ENCODE measurements at regions not wholly inside any gene's neighbourhood (a gene's known extent, or its start where the extent isn't known, plus 50 kb on each side); places are given as distances from the start of the nearest gene placed in this dataset.
A peak's percentile ranks its signal among the peaks of the same experiment; 100 is the strongest.

DNA sequence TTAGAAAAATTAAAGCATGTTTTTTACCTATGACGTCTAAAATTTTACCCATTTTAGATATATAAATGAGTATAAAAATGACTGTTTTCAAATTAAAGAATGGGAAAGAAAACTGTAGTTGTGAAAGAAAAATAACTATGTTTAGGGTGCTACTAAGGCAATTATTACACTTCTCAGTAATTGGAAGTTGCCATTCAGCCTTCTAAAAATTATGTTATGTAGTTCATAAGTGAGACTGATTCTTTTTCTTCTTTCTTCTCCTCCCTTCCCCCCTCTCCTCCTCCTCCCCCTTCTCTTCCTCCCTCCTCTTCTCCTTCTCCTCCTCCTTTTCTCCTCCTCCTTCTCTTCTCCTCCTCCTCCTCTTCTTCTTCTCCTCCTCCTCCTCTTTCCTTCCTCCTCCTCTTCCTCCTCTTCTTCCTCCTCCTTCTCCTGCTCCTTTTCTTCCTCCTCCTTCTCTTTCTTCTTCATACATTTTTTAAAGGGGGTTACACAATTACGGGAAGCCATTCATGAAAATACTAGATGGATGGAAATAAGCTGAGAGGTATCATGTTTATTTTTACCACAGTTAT is 223.6 kb downstream of the CETN3 start:
- DNase-seq = no peak

DNA sequence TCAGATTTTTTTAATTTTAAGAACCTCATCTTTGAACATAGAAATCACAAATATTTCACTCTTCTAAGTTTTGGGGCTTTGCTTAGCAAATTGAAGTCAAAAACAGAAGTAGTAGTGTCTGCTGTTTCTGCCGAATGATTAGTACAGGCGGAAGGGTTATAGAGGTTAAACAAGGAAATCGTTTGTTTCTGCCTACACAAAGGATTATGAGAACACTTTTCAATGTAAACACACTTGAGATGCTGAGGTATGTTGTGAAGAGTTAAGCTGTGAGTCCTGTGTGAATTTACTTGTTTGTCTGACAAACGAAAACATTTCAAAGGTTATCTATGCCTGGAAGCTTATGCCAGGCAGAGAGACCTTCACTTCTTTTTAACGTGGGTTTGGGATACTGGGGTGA is 224.8 kb downstream of the CETN3 start:
- no peak for DNase-seq

DNA sequence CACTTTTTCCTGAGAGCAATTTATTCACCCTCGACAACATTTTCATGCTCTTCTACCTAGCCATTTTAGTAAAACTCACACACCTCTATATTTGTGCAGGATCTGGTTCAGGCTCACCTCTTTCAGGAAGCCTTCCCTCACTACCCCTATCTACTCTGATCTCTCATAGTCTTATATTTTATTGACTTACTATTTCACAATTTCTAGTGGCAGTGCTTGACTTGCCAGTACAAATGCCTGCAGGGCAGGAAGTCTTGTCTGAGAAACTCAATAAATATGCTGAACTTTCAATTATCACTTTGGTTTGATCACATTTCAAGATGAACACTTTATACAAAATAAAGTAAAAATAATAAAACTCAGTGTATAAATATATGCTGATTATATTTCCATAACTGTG is 226.8 kb downstream of the CETN3 start:
- no peak for DNase-seq

DNA sequence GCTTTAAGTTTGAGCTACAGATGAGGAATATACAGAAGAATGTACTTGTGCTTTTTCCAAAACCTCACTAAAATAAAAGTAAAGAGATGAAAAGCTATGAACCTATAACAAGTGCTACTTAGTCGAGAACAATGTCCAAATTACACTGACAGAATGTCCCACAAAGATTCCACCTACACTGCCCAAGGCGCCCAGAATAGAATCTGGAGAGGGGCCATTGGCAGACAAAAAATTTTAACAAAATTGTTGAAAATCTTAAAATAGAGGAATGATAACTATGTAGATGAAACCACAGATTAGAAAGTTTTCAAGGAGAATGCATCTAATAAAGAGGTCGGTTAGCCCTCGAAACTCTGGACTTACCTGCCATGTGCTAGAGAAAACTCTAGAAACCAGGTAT is 235.3 kb downstream of the CETN3 start:
- DNase-seq = no peak

DNA sequence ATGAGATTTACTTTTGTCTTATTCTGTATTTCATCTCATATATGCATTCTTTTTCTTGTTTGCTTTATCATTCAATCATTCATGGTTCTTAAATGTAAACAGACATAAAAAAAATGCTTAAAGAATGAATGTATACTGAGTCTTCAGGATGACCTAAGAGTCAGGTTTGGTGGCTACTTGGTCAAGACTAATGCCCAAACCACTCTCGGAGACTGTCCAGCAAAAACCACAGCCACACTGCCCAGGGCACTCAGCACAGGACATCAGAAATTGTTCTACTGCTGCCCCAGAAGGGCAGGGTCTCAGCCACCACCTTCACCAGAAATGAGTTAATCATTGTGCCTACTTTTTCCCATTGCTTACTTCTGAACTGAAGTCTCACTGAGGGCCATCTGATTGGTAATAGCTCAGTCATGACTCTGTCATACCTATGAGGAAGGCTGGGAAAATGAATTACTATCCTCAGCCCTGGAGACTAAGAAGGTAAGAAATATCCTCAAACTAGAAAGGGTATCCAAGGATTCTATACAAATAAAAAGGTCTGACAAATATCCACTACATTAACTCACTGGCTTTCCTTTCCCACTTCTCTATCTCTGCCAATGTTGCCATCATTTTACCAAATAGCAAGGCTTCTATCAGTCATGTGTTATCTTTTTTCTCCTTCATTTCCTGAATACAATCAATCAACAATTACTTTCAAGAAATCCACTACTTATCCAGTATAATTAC is 236.1 kb downstream of the CETN3 start:
- no peak for DNase-seq

DNA sequence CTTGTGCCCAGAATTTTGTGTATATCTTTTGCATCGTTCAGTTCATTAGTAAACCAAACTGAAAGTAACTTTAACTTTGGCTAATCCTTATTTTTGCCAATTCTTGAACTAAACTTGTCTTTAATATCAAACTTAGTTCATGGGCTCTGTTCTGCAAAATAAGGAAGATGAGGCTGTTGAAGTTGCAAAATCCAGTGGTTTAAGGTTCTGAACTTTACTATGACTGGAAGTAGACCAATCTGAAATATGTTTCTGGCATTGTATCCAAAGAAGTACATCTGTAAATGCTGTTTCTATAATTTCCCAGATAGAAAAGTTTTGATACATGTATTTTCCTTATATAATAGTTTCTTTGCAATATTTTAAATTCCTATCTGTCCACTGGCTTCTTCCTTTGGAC is 238.1 kb downstream of the CETN3 start:
- DNase-seq = no peak

DNA sequence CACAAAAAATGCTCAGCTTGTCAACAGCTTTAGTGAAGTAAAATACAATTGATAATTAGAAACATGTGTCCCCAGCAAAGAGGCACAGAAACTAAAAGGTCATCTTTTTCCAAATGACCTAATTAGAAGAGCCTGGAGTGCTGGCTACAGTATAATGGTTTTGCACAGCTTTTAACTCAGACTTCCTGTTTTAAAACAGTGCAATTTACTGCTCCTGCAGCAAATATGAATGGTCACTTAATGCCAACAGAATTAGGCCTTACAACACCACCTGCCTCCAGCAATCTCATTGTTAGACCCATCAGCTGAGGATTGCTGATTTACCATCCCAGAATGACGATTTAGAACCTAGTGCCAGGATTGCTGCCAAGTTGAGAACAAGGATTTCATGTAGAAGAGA is 239.3 kb downstream of the CETN3 start:
- peak; percentile 50 for DNase-seq

DNA sequence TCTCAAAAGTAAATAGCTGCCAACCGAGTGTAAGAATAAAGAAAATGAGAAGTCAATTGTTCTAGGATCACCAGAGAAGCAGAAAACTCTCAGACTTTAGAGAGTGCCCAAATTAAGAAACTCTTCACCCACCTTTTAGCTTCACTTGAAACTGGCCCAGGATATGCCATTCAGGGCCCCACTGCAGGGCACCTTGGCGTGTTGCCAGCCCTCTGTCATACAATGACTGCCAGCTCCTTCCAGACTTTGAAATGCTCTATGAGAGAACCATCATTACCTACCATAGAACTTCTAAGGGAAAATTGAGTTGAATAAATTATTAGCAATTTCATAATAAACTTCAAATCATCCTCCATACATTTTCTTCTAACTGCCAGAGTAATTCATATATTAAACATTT is 240.5 kb downstream of the CETN3 start:
- peak; percentile 61 for DNase-seq

DNA sequence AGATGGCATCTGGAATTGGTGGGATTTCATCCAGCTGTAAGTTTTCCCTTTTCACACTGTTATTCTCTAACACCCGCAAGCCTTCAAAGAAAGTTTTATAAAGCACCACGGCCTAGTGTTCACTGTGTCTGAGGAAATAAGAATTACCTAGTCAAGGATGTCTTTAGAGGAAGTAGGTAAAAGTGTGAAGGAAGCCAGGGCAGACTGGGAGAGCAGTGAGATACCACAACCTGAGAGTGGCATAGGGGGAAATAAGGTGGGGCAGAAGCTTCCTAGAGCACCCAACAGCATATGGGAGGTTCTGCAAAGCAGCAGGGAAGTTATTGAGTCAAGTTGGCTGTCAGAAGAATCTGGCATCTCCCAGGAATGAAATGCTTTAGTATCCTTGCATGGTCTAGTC is 241.2 kb downstream of the CETN3 start:
- no peak for DNase-seq

DNA sequence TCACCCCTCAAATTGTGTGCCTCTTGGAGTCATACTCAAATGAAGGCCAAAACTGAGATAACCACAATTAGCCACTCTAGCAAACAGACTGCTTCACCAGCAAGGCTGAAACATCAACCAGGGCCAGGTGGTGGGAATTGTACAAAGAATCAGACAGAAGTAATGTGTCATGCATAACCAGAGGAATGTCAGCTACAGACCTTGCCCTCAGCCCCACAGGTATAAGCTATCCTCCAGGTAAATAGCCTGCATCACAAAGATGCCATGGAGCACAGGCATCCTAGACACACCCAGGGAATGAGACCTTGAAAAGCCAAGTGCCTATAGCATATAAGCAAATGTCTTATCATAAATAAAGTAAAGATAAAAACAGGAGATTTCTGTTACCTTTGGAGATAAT is 242.7 kb downstream of the CETN3 start:
- no peak for DNase-seq

DNA sequence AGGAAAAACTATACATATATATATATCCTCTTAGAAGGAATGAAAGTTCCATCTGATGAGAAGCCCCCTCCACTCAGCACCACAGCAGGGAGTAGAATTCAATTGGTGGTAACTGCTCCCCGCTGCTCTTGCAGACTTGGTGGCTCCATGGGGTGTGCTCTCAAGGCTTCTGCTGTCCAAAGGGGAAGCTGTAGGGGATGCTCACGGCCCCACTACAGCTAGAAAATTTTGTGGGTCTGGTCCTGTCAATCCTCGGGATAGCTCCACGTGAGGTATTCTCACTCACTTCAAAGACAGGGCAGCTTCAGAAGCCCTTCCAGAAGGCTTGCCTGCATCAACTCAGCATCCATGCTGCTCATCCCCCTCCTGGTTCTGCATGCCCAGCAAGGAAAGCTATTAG is 247.2 kb downstream of the CETN3 start:
- no peak for DNase-seq

DNA sequence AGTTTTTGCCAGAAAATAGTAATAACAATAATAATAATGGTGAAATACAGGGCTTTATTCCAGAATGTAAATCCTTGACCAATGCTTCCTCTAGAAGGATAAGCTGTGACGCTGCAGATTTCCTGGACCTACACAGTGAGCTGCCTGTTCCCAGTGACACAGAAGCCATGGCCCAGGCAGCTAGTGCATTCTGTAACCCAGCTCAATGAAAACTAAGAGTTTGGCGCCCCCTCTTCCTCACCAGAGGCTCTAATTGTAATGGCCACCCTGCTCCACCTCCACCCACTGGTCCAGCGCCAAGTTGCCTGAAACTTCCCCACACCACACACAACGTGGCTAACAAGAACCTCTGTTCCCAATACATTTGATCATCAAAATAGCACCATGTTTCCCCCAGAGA is 248.1 kb downstream of the CETN3 start:
- DNase-seq = peak; percentile 31

DNA sequence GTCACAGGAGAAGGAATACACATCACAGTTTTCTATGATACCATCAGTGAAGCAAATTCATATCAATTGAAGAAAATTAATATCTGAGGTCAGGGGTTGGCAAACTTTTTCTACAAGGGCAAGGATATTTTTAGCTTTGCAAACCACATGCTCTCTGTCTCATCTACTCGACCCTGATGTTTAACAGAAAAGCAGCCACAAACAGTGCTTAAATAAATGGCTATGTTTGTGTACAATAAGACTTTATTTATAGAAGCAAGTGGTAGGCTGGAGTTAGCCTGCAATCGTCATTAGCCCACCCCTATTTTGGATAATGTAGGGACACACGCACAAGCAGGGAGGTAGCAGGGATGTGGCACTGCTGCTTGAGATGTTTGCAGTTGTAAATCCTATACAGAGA is 251.4 kb downstream of the CETN3 start:
- DNase-seq = no peak

DNA sequence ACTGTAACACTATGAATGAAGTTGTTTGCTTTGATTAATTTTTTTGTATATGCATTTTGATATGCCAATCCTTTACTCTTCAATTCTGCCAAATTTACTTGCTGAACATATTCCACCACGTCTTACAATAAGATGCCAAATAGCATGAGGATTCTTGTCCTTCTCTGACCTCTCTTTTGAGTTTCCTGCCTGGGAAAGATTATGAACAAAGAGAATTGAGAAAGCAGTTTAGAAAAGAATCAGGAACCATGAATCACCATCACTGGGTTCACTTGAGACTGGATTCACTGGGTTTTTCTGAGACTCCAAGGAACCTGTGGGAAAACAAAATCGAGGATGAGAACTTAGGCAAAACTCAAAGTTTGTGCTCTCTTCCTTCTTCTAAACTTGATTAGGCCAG is 256.5 kb downstream of the CETN3 start:
- no peak for DNase-seq

DNA sequence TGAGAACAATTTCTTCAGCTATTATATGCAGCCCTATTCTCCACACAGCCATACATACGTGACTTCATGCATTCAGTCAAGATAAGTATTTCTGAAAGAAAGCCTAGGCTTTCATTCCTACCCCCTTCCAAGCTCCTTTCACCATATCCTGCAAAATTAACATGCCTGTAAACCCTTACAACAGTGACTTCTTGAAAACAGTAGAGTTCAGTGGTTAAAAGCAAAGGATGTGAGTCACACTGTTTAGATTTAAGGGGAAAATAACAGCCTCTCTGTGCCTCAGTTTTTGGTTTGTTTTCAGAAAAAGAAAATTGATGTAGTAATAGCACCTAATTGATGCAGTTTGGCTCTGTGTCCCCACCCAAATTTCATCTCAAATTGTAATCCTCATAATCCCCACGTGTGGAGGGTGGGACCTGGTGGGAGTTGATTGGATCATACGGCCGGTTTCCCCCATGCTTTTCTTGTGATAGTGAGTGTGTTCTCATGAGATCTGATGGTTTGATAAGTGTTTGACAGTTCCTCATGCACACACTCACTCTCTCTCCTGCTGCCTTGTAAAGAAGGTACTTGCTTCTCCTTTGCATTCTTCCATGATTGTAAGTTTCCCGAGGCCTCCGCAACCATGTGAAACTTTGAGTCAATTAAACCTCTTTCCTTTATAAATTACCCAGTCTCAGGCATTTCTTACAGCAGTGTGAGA is 264.8 kb downstream of the CETN3 start:
- DNase-seq = no peak

DNA sequence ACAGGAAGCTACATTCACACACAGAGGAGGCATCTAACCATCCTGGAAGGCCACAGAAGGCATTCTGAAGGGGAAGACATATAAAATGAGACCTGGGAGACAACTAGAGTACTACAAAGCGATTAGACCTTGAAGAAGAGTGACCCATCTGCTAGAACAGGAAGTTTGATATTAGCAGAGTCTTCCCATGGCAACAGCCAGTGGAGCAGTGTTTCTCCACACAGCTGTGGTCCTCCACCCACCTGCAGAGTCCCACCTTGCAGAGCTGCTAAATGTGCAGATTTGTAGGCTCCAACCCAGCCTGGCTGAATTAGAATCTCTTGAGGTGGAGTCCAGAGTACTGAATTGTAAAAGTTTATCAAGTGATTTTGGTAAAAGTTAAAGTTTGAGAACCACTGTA is 267.0 kb downstream of the CETN3 start:
- DNase-seq = no peak

DNA sequence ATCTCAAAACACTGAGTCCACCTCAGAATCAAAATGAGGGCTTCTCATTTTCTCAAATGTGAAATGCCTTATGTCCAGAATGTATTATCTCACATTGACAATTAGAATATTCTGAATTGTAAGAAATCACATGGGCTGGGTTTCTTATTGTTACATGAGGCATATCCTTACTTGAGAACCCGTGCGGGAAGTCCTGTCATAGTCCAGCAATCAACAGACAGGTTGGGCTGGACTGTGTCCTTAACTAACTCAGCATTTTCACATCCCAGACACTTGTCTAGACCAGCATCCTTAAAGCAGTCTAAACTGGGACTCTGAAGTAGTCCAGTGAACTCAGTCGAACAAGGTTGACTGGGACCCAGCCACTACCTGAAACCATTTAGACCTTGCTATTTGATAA is 267.6 kb downstream of the CETN3 start:
- DNase-seq = no peak

DNA sequence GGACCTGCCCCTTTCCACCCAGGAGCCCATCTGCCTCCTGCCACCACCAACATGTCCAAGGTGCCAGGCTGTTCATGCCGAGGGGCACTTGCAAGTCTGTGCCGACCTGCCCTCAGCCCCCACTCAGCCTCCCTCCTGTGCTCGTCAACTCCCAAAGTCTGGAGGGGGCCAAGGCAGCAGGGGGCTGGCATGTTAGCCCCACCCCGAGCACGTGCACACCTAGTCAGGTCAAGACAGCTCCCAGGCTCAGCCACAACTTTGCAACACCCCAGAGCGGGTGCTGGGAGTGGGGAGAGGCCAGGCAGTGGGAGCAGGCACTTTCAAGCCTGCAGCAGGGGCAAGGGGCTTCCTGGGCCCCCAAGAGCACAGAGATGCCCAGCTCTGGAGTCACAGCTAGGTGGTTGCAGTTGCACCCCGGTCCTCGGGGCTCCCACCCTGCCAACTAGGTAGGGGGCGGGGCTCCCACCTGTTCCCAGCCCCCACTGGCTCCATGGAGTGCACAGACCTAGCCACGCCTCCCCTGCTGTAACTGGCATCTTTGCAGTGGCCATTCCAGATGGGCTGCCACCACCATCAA is 272.5 kb downstream of the CETN3 start:
- DNase-seq = no peak

DNA sequence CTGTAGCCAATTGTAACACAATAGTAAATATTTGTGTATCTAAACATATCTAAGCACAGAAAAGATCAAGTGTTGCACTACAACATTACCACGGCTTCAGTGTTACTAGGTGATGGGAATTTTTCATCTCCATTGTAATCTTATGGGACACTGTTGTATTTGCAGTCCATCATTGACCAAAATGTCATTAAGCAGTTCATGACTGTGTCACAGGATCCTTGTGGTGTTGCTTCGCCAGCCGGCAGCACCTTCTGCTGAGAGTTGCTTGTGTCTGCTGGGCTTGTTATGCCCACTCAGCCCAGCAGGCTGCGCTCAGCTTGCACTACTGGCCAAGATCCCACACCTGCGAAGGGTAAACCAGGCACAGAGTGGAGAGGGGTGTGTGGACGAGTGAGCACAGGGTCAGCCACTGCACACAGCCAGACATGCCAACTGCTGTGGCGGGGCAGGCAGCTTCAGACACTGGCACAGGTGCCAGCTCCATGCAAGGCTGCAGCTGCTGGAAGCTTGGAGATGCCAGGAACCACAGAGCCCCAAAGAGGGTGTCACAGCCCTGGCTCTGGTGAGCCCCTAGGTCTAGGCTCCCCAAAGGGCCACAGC is 273.7 kb downstream of the CETN3 start:
- DNase-seq = no peak

DNA sequence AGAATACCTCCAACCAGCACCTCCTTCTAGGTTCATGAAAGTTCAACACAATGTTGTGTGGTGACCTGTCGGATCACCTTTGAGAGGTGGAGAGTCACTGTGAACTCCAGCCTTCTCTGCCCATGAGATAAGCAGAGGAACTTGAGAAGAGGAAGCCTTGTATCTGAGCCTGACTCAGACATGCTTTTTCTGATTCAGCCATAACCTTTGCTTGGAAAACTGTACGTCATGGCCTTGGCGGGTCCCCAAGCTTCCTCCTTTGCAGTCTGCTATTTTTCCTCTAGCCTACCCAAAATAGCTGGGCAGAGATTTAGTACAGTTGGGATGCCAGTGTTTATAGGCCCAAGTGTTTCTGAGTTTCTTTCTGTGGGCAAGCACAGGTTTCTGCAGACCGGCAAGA is 274.7 kb downstream of the CETN3 start:
- DNase-seq = no peak

DNA sequence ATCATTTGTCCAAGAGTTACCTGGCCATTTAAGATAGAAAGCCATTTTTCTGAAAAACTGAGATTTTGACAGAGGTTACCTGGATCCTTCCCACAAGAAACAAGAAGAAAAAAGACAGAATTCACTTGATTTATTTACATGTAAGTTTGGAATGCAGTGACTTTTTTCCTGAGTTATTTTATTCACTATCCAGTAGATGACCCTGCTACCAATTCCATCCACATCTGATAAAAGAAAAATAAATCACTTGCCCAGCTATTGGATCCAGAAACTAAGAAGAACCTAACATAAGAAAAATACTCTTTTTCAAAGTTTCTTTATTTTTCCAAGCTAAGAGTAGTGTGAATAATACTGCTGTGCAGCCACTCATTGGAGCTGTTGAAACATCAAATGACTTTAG is 275.2 kb downstream of the CETN3 start:
- no peak for DNase-seq

DNA sequence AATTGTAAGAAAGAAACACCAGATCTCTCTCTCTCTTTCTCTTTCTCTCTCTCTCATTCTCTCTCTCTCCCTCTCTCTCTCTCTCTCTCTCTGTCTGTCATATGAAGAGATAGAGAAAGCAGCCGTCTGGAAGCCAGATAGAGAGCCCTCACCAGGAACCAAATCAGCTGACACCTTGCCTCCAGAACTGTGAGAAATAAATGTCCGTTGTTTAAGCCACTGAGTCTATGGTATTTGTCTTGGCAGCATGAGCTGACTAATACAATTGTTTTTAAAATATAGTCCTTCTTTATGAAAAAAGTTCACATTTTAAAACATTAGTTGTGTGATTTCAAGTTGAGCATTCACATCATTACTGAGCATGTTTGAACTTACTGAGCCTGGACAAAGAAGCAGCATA is 275.6 kb downstream of the CETN3 start:
- no peak for DNase-seq

DNA sequence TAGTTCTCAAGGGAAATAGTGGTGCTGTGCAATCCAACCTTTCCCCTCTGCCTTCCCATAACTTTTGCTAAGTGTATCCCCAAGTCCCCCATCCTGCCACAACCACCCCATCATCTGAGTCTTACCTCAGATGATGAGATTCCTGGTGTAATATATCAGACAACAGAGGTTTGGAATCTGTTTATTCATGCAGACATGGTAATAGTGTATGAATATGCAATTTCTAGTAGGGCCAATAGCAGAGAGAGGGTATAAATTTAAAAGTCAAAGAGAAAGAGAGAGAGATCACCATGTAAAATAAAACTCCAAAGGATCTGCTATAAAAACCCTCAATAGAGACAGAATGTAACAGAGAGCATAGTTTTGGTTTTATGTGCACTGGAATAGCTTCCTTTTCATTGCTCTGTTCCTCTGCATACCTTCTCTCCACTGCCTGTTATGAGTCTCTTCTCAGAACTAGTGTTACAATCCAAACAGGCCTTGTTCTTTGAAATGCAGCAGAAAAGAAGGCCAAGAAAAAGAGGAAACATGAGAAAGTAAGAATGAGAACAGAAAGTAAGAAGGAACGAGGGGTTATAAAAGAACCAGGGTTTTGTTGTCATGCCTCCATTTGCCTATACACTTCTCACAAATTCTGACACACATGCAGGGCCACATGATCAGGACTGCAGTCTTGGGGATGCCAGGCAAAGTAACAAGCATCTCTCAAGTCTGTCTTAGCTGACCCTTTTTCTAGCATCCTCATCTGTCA is 278.0 kb downstream of the CETN3 start:
- DNase-seq = no peak

Measured in COR-L47 (cell line).